Peyer's patch (tissue), 4 donors: ENCODE measurements at regions not wholly inside any gene's neighbourhood (a gene's known extent, or its start where the extent isn't known, plus 50 kb on each side); places are given as distances from the start of the nearest gene placed in this dataset.

ENCODE experiments used
- POLR2A ChIP-seq, 2 donors: fragments of 450-650 bp; IDR thresholded peaks; one replicate each; pipeline ENCODE4 v1.5.1; 2017; ENCODE audit warnings: antibody characterized with exemption in 2 of 2, mild to moderate bottlenecking in 2 of 2, moderate library complexity in 2 of 2
- TF ChIP-seq, protein P1 (sequence below), 6 experiments: fragments of 450-650 bp in 4 of 6; fragments of 200-600 bp in 2 of 6; sonication (generic) in 1 of 6; IDR thresholded peaks; one replicate each; pipeline ENCODE4 v1.5.1; 2017 to 2019; ENCODE audit warnings: antibody characterized with exemption in 6 of 6, mild to moderate bottlenecking in 3 of 6, moderate library complexity in 1 of 6

DNA sequence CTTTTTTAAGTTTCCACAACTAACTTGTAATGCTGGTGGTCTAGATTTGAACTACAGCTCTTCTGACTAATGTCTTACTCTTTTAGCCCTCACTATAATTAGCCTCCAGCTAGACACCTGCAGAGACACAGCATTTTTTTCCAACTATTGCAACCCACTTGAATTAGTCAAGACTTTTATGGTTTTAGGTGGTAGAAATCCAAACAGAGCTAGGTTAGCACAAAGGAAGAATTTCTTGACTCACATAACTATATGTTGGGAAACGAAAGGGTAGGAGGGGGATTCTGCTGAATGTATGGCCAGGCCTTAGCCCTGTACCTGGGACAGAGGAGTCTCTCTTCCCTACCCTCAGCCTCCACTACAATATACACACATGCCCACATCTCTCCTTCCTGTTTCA, 586.1 kb downstream of the INHBA start:
- TF ChIP-seq, protein P1, sequence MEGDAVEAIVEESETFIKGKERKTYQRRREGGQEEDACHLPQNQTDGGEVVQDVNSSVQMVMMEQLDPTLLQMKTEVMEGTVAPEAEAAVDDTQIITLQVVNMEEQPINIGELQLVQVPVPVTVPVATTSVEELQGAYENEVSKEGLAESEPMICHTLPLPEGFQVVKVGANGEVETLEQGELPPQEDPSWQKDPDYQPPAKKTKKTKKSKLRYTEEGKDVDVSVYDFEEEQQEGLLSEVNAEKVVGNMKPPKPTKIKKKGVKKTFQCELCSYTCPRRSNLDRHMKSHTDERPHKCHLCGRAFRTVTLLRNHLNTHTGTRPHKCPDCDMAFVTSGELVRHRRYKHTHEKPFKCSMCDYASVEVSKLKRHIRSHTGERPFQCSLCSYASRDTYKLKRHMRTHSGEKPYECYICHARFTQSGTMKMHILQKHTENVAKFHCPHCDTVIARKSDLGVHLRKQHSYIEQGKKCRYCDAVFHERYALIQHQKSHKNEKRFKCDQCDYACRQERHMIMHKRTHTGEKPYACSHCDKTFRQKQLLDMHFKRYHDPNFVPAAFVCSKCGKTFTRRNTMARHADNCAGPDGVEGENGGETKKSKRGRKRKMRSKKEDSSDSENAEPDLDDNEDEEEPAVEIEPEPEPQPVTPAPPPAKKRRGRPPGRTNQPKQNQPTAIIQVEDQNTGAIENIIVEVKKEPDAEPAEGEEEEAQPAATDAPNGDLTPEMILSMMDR (IDR thresholded peaks at IDR 0.05): no peak
- no peak for TF ChIP-seq POLR2A (IDR thresholded peaks at IDR 0.05)
